ENCODE measurements at regions not wholly inside any gene's neighbourhood (a gene's known extent, or its start where the extent isn't known, plus 50 kb on each side); places are given as distances from the start of the nearest gene placed in this dataset.
"Not testable (repeated sequence)": the region's sequence is repeated elsewhere in the genome, so short reads cannot be mapped to it uniquely, and the experiment has no call there.

- no peak for DNase-seq
Measured at GRCh38 chr5:109574985-109575384, 114.7 kb upstream of the MAN2A1 start.

GRCh38 chr5:109573766-109574165 is 116.0 kb upstream of the MAN2A1 start:
- no peak for DNase-seq

GRCh38 chr5:109573256-109573655 is 116.5 kb upstream of the MAN2A1 start:
- DNase-seq: no peak

GRCh38 chr5:109571785-109572184 is 117.9 kb upstream of the MAN2A1 start:
- DNase-seq: no peak

GRCh38 chr5:109570362-109570874 is 119.3 kb upstream of the MAN2A1 start:
- DNase-seq: no peak

GRCh38 chr5:109567374-109568044 is 122.2 kb upstream of the MAN2A1 start:
- no peak for DNase-seq

GRCh38 chr5:109566361-109566760 is 123.4 kb upstream of the MAN2A1 start:
- no peak for DNase-seq

- no peak for DNase-seq
Measured at GRCh38 chr5:109563739-109564138, 126.0 kb upstream of the MAN2A1 start.

GRCh38 chr5:109563189-109563588 is 126.5 kb upstream of the MAN2A1 start:
- no peak for DNase-seq

GRCh38 chr5:109562441-109562840 is 127.3 kb upstream of the MAN2A1 start:
- DNase-seq: no peak

- DNase-seq: no peak
Measured at GRCh38 chr5:109561447-109561846, 128.3 kb upstream of the MAN2A1 start.

- DNase-seq: no peak
Measured at GRCh38 chr5:109560554-109560953, 129.2 kb upstream of the MAN2A1 start.

- DNase-seq: no peak
Measured at GRCh38 chr5:109558952-109559351, 130.8 kb upstream of the MAN2A1 start.

- no peak for DNase-seq
Measured at GRCh38 chr5:109558364-109558763, 131.4 kb upstream of the MAN2A1 start.

GRCh38 chr5:109553846-109554245 is 135.9 kb upstream of the MAN2A1 start:
- no peak for DNase-seq

GRCh38 chr5:109551234-109551633 is 138.5 kb upstream of the MAN2A1 start:
- DNase-seq: not testable (repeated sequence)

- DNase-seq: no peak
Measured at GRCh38 chr5:109550077-109550476, 139.7 kb upstream of the MAN2A1 start.

- DNase-seq: no peak
Measured at GRCh38 chr5:109546461-109546860, 136.7 kb upstream of the PJA2 start.

GRCh38 chr5:109544873-109545272 is 135.1 kb upstream of the PJA2 start:
- DNase-seq: not testable (repeated sequence)

- DNase-seq: not testable (repeated sequence)
Measured at GRCh38 chr5:109538692-109539091, 128.9 kb upstream of the PJA2 start.

- DNase-seq: not testable (repeated sequence)
Measured at GRCh38 chr5:109535090-109535489, 125.3 kb upstream of the PJA2 start.

GRCh38 chr5:109533751-109534272 is 124.0 kb upstream of the PJA2 start:
- no peak for DNase-seq

GRCh38 chr5:109532773-109533364 is 123.1 kb upstream of the PJA2 start:
- DNase-seq: no peak

GRCh38 chr5:109531262-109531661 is 121.5 kb upstream of the PJA2 start:
- no peak for DNase-seq

All from NK-92 treated with Interleukin-12 subunit alpha and Interleukin-12 subunit beta, amount 100 ng/mL, for 24 hours (cell line).